Activated T-cell treated with anti-CD3 and anti-CD28 coated beads, Interleukin-2, amount 50 U/mL, for 1 hour (primary cell): ENCODE measurements at regions not wholly inside any gene's neighbourhood (a gene's known extent, or its start where the extent isn't known, plus 50 kb on each side); places are given as distances from the start of the nearest gene placed in this dataset.

Experiments used
- DNase-seq: peaks from one replicate; pipeline ENCODE4 v3.0.0-alpha.2; 2020

DNA sequence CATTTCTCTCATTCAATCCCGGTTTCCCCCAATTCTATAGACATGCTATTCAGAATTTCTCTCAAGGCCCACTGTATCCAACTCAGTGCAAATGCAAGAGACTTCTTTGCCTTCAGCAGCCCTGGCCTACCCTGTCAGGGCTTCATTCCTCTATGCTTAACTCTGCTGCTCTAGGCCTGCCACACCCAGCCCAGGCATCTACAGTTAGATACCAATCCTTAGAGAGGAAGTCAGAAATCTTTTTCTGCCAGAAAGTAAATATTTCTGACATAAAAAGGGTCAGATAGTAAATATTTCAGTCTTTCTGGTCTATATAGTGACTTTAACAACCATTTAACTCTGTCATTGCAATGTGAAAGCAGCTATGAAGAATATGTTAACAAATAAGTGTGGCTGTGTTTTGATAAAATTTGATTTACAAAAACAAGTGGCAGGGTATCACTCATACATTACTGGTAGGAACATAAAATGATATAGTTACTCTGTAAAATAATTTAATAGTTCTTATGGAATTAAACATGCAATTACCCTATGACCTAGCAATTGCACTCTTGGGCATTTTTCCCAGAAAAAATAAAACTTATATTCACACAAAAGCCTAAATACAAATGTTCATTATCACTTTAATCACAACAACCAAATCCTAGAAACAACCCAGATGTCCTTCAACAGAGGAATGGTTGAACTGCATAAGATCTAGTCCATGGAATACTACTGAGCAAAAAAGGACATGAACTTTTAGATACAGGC is 942.0 kb downstream of the SQOR start:
- no peak for DNase-seq

DNA sequence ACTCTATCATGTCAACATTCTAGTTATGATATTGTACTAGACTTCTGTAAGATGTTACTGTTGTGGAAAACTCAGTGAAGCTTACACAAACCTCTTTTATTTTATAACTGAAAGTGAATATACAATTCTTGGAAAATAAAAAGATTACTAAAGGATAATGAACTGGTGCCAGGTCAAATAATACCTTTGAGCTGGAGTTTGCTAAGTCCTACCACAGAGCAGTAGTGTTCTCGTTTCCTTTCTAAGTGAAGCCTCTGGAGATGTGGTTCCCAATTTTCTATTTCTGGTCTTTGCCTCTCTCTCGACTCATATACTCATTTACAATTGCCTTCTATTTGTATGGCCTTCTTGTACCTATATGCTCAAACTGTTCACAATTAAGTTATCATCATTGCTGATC is 942.9 kb downstream of the SQOR start:
- no peak for DNase-seq

DNA sequence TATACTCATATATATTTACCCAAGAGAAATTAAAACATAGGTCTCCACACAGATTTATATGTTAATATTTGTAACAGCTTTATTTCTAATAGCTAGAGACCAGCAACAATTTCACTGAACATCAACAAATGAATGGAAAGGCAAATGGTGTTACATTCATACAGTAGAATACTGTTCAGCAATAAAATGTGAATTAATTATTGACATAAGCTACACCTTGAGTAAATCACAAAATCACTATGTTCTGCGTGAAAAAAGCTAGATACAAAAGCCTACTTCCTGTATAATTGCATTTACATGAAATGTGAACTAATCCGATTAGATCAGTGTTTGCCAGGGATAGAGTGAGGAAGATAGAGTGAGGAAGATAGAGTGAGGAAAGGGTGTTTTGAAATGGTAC is 945.7 kb downstream of the SQOR start:
- no peak for DNase-seq

DNA sequence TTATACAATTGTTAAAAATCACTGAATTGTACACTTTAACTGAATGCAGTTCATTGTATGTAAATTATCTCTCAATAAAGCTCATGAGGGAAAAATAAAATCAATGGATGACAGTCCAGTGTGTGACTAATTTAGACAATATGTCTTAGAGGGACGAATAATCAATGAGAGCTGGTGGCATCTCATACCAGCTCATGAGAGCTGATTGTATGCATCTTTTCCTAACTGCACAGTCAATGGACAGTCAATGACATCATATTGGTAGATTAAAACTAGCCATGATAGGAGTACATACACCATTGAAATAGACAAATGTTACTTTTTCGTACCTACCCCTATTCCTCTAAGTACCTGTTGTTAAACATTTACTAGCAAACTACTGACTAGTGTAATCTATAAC is 946.1 kb downstream of the SQOR start:
- no peak for DNase-seq

DNA sequence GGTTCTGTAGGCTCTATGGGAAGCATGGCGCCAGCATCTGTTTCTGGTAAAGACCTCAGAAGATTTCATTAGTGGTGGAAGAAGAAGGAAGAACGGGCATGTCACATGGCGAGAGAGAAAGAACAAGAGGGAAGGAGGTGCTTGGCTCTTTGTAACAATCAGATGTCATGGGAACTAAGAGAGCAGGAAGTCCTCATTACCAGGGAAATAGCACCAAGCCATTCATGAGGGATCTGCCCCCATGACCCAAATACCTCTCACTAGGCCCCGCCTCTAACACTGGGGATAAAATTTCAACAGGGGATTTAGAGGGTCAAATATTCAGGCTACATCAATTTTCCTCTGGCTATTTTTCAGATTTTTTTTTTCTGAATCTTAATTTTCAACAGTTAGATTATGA is 954.3 kb downstream of the SQOR start:
- no peak for DNase-seq

DNA sequence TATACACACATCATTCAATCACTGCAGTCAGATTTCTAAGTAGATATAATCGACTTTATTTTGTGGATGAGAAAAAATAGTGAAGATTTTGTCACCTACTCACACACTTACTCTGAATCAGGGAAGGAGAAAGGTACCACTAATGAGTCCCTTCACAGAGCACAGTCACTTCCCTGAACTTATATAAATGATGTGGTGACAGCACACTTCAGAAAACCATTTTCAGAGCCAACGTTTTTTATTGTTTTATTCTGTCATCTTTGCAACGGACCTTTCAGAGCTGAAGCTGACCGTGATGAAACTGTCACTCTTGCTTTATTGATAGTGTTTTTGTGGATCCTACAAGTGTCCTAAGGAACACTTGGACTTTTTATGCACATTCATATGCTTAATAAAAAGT is 956.6 kb downstream of the SQOR start:
- no peak for DNase-seq

DNA sequence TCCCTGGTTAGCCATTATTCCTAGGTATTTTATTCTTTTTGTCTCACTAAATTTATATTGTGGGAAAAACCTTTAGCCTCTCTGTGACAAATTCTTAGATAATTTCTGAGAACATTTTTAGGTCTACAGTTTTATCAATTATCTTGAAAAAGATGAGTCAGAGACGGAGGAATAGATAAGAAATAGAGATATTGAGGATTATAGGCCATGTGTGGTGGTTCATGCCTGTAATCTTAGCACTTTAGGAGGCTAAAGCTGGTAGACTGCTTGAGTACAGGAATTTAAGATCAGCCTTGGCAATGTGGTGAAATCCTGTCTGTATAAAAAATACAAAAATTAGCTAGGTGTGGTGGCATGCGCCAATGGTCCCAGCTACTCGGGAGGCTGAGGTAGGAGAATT is 960.2 kb downstream of the SQOR start:
- DNase-seq = no peak

DNA sequence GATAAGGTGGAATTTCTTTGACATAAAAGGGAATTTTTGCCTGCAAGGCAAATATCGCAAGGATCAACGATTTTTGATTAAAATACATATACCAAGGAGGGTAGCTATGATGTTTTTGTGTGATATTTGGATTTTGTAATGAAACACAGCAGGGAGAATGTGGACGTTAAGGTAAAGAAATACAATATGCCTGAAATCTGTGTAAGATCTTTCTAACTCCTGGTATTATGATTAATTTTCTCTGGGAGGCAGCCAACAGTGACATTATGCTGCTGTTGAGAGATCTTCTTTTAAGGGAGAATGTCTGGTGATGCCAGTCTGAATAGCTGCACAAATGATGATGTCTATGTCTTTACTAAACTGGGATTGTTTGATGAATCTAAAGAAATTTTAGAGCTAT is 972.2 kb downstream of the SQOR start:
- DNase-seq = no peak

DNA sequence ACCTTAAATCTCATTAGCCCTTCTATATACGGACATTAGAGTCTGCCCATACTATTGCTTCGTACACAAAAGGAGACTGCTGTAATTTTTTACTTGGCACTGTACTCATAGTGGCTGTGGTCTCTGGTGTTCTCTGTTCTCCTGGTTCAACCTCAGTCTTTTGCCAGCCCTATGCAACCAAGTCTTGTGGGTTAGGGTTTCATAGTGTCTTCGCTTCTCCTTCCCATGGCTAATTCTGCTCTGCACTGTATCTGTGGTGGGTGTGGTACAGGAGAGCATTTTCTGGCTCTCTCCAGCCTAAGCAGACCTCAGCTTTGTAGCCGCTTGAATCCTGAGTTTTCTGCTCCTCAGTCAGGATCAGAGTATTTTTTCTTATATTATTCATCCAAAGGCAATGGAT is 981.2 kb downstream of the SQOR start:
- DNase-seq = no peak

DNA sequence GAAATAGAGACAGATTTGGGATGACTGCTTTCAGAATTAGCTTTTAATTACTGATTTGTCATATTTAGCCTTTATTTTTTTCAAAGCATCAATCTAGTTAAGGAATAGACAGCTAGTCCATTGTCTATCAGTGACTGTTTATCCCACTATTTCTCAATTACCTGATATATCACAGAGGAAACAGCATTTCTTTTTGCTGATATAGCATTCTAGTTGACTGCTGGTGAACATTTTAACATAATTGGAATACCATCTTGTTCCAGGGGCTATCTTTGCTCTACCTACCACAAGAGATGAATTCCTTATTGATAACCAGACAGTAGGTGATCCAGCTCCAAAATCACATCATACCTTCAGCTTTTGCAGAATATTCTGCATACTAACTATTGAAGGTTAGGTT is 982.7 kb downstream of the SQOR start:
- DNase-seq = no peak

DNA sequence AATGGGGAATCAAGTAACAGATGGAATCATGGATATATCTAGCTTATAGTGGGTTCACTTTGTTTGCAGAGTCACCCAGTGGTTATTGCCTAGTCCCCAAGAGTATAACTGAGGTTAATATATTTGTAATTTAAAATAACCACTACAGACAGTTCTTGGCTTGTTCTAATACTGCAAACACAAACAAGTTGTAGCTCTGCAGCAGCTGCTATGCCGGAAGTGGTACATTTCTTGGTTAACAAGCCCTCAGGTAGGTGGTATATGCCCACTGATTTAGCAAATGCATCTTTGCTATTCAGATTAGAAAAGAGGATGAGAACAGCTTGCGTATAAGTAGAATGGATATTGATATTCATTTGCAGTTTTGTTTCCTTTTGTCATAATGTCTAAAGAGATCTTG is 984.2 kb downstream of the SQOR start:
- DNase-seq = no peak

DNA sequence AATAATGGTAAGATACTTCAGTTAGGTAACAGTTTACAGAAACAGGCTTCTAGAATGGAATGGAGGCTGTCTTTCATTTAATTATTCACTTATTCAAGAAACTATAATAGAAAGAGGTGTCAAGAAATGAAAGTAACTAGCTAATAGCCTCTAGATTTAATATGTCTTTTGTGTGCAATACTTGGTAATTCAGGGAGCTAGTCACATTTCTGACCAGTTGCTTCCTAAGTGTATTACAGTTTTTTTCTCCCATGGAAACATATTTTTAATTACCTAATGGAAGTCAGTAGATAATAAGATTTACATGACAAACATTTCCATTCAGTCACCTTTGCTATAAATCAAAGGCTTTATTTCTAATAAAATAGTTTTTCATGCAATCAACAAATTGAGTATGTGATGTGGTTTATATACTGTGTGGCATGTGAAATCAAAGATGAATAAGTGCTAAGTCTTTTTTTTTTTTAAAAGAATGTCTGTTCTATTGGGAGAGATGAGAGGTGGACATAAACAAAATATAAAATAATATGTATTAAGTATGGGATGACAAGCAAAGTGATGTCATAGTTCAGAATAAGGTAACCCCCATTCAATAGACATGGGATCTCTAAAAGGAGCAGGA is 985.7 kb downstream of the SQOR start:
- no peak for DNase-seq

DNA sequence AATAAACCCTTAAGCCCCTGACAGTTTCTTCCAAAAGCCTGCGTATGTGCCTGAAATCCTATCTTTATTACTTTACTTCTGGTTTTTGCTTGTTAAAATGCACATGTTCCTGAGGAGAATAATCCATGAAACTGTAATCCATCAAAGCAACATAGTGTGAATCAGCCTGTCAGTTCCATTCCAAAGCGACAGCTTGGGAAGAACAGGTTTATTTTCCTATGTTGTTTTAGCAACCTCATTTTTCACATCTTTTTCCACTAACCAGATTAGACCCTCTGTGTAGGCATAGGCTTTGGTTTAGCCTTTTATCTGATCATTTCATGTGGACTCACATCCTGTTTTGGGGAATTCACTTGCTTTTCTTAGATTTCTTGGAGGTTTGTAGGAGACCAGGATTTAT is 988.0 kb downstream of the SQOR start:
- no peak for DNase-seq

DNA sequence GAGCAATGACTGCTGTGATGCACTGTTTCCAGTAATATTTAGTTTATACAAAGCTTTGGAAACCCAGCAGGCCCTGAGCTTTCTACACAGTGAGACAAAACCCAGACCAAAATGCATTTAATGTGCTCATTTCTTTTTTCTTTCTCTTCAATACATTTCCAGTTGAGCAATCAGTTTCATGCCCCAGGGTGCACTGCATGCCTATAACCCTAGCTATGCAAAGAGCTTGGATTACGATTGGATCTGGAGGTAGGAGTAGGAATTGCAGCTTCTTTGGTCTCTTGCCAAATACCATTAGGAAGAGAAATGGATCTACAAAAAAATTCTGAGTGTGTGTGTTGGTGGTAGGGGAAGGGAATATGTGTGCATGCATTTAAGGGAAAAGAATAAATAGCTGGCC is 1001.4 kb downstream of the SQOR start:
- no peak for DNase-seq

DNA sequence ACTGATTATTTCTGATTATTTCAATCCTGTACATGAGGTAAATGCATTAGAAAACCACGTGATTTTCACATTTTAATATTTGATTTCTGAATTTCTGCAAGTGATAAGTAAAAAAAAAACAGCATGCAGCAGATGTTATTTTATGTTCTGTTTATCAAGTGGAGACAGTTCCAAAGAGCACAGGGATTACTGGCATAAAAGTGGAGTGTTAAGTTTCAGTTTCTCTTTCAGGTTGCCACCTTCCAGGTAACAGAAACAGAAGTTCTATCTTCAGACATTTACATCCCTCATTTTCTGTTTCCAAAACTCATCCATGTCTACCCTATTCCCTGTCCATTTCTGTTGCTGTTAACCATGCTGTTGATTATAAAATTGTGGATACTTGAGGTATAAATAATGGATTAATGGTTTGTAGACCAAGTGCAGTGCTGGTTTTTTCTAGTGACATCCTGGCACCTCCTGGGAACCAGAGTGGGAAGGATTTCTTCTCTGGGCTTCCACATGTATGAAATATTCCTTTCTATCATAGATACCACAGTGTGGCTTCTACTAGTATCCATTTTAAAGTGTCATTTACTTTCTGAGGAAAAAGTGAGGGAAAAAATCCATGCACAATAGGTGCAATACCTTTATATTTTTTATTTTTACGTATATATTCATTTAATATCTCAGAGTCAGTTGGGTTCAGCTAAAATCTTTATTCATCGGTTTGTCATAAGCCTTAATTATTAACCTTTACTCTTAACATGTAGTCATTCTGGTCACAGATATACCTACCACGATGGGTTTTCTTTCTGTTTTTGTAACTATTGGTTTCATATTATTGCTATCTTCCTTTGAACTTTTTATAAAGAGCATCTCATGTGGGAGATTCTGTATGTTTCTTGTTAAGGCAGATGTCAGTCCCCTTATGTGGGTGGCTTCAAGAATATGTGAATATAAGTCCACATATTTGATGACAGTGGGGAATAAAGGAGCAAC is 1010.0 kb downstream of the SQOR start:
- DNase-seq = no peak

DNA sequence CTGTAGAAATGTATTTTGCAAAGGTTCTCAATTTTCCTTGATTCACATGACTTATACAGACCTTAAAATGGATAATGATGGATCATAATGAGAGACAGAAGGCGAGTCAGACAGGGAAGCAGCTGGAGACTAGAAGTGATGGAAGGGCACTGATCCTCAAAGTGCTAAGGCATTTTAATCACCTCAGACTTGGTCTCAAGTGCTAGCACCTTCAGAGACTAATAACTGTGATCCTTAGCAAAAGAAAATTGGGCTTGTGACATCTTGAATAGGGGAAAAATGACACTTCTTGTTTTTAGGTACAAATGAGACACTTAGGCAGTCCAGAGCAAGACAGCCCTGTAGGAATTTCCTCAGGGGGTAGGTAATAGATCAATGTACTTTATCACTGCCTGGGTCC is 1011.7 kb downstream of the SQOR start:
- no peak for DNase-seq

DNA sequence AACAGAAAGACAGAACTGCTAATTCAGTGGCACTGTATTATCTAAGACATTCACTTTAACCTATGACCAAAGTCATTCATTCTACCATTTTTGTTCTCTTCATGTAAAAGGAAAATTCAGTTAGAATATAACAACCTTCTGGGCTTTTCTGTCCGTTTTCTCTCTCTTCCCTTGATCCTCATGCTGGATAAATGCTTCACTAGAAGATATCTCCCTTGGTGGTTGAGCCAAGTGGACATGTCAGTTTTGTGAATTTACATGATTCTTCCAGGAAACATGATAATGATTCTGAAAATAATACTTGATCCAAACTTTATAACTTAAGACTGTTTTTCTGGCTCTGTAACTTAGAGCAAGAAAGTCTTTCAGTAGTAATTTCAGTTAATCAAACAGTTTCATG is 1012.2 kb downstream of the SQOR start:
- no peak for DNase-seq

DNA sequence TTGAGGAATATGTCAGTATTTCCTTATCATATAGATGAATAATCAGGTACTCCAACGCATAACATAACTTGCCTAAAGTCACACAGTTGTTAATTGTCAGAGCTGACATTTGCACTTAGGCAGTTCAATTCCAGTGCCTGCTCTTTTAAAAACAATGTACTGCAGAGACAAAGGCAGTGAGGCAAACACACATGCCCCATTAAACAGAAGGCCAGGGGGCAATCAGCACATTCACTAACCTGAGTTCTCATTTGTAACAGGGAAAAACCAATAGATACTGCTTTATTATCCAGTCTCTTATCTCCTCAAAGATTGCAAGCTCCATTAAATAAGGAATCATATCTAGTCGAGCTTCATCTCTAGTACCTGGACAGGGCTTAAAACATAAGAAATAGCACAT is 1017.4 kb downstream of the SQOR start:
- no peak for DNase-seq

DNA sequence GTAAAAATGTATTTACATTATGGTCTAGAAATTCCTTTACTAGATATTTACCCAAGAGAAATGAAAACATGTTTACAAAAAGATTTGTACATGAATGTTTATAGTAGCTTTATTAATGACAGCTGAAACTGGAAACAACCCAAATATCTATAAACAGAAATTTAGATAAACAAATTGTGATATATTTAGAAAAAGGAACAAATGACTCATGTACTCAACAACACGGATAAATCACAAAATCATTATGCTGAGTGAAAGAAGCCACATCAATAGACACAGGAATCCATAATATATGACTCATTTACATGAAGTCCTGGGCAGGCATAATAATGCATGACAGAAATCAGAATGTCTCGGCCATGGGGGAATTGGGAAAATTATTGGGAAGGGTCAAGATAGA is 1020.2 kb downstream of the SQOR start:
- no peak for DNase-seq

DNA sequence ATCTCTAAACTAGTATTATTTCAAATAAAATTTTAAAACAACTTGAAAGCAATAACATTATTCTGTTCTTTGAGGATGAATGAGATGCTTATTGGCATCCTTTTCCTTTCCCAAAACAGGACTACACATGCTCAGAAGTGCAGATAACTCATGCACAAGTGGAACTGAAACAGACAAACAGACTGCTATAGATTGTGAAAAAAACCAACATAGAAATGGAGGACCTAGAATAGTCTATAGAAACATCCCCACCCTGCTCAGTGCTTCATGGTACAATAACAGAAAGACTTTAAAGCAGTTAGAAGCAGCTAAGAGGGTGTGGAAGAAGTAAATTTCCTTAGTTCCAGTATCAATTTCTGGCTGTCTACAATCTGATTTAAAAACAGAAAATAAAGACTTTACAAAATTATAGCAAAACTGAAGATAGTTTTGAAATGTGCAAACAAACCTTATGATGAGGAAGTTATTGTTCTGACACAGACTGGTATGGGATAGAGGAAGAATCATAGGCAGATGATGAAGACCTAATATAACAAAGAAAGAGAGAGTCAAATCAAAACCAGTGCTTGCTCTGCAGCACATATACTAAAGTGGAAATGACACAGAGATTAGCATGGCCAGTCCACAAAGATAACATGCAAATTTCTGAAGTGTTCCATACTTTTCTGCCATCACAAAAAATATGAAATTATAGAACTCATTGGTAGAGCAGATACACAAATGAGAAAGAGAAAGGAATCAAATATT is 1025.4 kb downstream of the SQOR start:
- DNase-seq = no peak

DNA sequence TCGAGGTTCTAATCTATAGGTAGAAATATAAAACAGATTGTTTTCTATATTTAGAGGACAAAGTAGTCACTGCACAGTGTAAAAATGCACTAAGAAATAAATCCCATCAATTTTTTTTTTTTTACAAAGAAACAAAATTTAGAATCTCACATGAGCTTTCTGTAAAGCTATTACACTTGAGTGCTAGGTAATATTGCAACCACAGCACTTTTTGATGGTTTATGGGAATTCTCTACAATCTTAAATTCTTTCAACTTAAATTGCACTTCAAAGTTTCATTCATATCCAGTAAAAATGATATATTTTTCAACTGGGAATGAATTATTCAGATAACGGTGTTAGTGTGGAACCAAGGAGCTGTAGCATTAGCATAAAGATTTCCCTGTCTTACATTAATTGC is 1035.4 kb downstream of the SQOR start:
- no peak for DNase-seq

DNA sequence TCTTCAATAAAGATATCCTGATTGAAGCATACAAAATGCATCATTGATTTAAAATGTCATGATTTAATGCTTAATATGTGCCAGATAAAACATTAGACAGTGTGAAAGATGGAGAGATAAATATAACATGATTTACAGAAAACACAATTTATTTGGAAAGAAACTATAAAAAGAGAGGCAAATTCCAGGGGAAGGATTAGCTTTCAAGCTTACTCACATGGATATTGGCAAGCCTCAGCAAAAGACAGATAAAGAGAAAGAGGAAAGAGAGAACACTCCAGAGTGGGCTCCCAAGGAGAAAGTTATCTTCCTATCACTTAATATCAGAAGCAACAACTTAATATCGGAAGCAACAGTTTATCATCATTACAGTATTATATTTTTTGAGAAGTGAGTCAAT is 1036.5 kb downstream of the SQOR start:
- DNase-seq = no peak

DNA sequence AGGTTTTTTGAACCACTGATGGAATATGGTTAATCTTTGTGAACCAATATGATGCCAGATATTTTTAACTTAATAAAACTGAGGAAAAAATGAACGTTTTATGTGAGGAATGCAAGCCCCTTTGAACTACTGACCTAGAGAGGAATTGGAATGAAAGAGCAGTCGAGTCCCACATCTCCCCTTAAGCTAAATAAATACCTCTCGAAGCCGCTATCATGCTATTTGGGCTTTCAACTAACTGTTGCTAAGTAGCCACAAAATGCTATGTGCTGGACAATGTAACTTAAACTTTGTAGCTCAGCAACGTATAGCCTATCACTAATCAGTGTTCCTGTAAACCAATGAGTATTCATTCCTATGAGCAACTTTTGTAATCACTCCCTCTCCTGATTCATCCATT is 1037.2 kb downstream of the SQOR start:
- DNase-seq = no peak
